BE2C (cell line): ENCODE measurements at regions not wholly inside any gene's neighbourhood (a gene's known extent, or its start where the extent isn't known, plus 50 kb on each side); places are given as distances from the start of the nearest gene placed in this dataset.

Experiments used
- DNase-seq: peaks from one replicate; pipeline ENCODE4 v3.0.0-alpha.2; 2020
- H3K27me3 ChIP-seq: fragments of 250-450 bp; sonication (Bioruptor Pico); 2 replicates; pipeline ENCODE4 v1.5.1; 2020; ENCODE audit warnings: mild to moderate bottlenecking
- H3K36me3 ChIP-seq: fragments of 250-450 bp; sonication (Bioruptor Pico); 2 replicates; pipeline ENCODE4 v1.5.1; 2020; ENCODE audit warnings: mild to moderate bottlenecking
- H3K4me1 ChIP-seq: fragments of 250-450 bp; sonication (Bioruptor Pico); 2 replicates; pipeline ENCODE4 v1.5.1; 2020
- H3K4me3 ChIP-seq: 2 replicates; pipeline ENCODE4 v1.5.1; 2011; ENCODE audit warnings: low read depth, low read length
- H3K9me3 ChIP-seq: fragments of 250-450 bp; sonication (Bioruptor Pico); 2 replicates; pipeline ENCODE4 v1.5.1; 2020
- TF ChIP-seq, protein P1 (sequence below): IDR thresholded peaks from 2 replicates; pipeline ENCODE4 v1.5.1; 2012; ENCODE audit warnings: mild to moderate bottlenecking, low read depth, low read length

DNA sequence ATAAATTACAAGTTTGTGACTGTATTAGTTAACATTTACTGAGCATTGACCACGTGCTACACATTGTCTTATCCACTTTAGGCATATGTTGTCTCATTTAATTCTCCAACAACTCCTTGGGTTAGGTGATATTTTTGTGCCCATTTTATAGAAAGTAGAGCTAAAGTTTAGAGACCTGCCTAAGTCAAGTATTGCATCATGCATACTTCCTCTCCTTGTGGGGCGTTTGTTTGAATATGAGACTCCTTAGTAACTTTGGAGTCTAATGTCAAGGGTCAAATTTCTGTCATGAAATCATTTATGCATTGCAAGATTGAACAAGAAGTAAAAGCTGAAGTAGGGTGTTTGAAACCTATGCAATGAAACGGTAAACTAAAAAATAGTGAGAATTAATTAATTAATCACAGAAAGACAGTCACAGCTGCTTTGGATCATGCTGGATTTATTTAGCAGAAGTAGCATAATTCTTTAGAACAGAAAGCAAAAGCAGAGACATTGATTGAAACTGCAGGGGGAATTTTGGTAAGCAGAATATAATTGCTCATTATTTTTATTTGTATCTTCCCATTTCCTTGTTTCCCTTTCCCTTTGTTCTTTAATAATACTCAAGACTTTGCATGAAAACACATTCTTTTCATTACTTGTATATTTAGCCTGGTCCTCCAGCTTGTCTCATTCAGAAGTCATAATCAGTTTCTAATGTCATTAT lies 1374.4 kb upstream of the GJE1 start:
- no peaks in the 10 kb centered on the region for H3K9me3 ChIP-seq
- no peak for DNase-seq
- H3K4me1 ChIP-seq: no peaks in the 10 kb centered on the region
- TF ChIP-seq, protein P1, sequence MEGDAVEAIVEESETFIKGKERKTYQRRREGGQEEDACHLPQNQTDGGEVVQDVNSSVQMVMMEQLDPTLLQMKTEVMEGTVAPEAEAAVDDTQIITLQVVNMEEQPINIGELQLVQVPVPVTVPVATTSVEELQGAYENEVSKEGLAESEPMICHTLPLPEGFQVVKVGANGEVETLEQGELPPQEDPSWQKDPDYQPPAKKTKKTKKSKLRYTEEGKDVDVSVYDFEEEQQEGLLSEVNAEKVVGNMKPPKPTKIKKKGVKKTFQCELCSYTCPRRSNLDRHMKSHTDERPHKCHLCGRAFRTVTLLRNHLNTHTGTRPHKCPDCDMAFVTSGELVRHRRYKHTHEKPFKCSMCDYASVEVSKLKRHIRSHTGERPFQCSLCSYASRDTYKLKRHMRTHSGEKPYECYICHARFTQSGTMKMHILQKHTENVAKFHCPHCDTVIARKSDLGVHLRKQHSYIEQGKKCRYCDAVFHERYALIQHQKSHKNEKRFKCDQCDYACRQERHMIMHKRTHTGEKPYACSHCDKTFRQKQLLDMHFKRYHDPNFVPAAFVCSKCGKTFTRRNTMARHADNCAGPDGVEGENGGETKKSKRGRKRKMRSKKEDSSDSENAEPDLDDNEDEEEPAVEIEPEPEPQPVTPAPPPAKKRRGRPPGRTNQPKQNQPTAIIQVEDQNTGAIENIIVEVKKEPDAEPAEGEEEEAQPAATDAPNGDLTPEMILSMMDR: no peak
- no peak overlapping the region for H3K4me3 ChIP-seq
- H3K27me3 ChIP-seq: no peaks in the 10 kb centered on the region
- H3K36me3 ChIP-seq: no peaks in the 10 kb centered on the region

DNA sequence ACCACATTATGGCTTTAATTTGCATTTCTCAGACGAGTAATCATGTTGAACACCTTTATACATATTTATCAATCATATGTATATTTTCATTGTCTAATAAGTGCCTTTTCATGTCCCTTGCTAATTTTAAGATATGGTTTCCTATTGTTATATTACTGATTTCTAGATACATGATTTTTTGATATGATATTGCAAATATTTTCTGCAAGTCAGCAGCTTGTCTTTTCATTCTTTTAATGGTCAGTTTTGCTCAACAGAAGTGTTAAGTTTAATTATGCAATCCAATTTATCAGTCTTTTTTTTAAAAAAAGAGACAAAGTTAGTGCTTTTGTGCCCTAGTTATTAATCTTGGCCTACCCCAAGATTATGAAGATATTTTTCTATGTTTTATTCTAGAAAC lies 1377.8 kb upstream of the CITED2 start:
- no peak for DNase-seq
- H3K9me3 ChIP-seq: no peaks in the 10 kb centered on the region
- TF ChIP-seq, protein P1: no peak

DNA sequence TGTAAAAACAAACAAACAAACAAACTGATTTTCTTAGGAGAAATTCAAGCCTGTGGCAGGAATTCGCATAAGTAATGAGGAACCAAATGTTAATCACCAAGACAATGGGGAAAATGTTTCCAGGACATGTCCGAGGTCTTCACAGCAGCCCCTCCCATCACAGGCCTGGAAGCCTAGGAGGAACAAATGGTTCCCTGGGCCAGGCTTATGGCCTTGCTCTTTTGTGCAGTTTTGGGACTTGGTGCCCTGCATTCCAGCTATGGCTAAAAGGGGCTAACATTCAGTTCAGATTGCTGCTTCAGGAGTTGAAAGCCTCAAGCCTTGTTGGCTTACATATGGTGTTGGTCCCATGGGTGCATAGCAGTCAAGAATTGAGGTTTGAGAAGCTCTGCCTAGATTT lies 1372.7 kb upstream of the CITED2 start:
- Histone ChIP-seq H3K36me3 (no peaks in the 10 kb centered on the region), H3K4me3 (no peak overlapping the region), H3K27me3 (no peaks in the 10 kb centered on the region), H3K4me1 (no peaks in the 10 kb centered on the region), H3K9me3 (no peaks in the 10 kb centered on the region; the same call in 1 of the 2 replicates)
- TF ChIP-seq, protein P1: no peak
- DNase-seq: no peak

More for the DNA sequence above, 1377.8 kb upstream of the CITED2 start:
- no peak overlapping the region for H3K4me3 ChIP-seq
- no peaks in the 10 kb centered on the region for H3K4me1 ChIP-seq
- H3K27me3 ChIP-seq: no peaks in the 10 kb centered on the region
- H3K36me3 ChIP-seq: no peaks in the 10 kb centered on the region

DNA sequence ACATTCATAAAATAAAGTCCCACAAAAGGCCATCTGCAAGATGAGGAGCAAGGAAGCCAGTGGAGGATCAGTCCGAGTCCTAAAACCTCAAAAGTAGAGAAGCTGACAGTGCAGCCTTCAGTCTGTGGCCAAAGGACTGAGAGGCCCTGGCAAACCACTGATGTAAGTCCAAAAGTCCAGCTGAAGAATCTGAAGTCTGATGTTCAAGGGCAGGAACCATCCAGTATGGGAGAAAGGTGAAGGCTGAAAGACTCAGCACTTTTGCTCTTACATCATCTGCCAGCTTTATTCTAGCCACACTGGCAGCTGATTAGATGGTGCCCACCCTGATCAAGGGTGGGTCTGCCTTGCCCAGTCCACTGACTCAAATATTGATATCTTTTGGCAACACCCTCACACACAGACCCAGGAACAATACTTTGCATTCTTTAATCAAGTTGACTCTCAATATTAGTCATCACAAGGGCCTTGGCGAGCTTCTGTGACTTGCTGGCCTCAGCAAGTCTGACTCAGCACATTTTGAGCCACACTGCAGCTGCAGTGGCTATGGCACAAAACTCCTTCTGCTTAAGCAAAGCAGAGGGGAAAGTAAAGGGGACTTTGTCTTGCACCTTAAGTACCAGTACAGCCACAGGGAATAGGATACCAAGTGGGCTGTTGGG lies 1370.3 kb upstream of the CITED2 start:
- TF ChIP-seq, protein P1: no peak
- no peak for DNase-seq
- Histone ChIP-seq H3K9me3 (no peaks in the 10 kb centered on the region; the same call in 1 of the 2 replicates), H3K4me3 (no peak overlapping the region), H3K27me3 (no peaks in the 10 kb centered on the region), H3K36me3 (no peaks in the 10 kb centered on the region), H3K4me1 (no peaks in the 10 kb centered on the region)

DNA sequence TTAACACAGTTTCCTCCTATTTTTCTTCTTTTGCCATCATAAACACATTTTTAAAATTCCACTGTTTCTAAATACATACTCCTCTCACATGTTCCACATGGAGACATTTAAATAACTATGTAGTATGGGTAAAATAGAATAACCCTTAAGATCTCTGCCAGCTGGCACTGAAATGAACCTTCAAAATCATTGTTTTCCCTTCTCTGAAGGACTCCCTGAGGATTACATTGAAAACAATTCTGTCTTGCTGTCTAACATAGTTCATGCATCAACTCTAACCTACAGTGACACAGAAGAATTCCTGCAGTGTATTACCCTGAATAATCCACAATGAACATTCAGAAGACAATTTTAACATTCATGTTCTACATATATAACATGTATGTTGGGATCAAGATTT lies 1361.8 kb upstream of the CITED2 start:
- no peaks in the 10 kb centered on the region for H3K4me1 ChIP-seq
- H3K36me3 ChIP-seq: no peaks in the 10 kb centered on the region
- TF ChIP-seq, protein P1: no peak
- H3K9me3 ChIP-seq: no peaks in the 10 kb centered on the region
- H3K27me3 ChIP-seq: no peaks in the 10 kb centered on the region
- H3K4me3 ChIP-seq: no peak overlapping the region
- no peak for DNase-seq

DNA sequence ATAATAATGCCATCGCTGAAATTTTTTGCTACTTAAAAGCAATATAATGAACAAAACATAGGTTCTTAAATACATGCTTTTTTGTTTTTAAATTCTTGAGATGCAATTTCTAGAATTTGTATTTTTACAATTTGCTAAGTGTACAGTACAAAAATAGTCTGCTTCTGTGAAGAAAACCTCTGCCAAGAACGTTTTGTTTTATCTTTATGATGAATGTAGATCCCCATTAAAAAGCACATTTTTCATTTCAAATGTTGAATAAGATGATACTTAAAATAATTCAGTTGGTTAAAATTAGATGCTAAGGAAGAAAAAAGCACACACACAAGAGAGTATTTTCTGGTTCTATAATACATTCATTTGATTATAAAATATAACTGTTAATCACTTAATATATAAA lies 1358.5 kb upstream of the CITED2 start:
- TF ChIP-seq, protein P1: no peak
- H3K9me3 ChIP-seq: no peaks in the 10 kb centered on the region
- no peak for DNase-seq
- no peak overlapping the region for H3K4me3 ChIP-seq
- H3K36me3 ChIP-seq: no peaks in the 10 kb centered on the region
- H3K4me1 ChIP-seq: no peaks in the 10 kb centered on the region
- no peaks in the 10 kb centered on the region for H3K27me3 ChIP-seq
